ENCODE measurements at regions not wholly inside any gene's neighbourhood (a gene's known extent, or its start where the extent isn't known, plus 50 kb on each side); places are given as distances from the start of the nearest gene placed in this dataset.
"Not testable (repeated sequence)": the region's sequence is repeated elsewhere in the genome, so short reads cannot be mapped to it uniquely, and the experiment has no call there.

GRCh38 chr10:94124147-94124546 lies 130.4 kb downstream of the PLCE1 start:
- not testable (repeated sequence) for H3K9me3 Mint-ChIP-seq; H3K36me3 Mint-ChIP-seq (ENCODE audit: low read depth); H3K4me1 Mint-ChIP-seq (ENCODE audit: low read depth); DNase-seq (ENCODE audit: low spot score); H3K27ac Mint-ChIP-seq; H3K4me3 Mint-ChIP-seq; H3K27me3 Mint-ChIP-seq (ENCODE audit: low read depth)

- H3K4me1 Mint-ChIP-seq (ENCODE audit: low read depth); H3K36me3 Mint-ChIP-seq (ENCODE audit: low read depth); H3K9me3 Mint-ChIP-seq; DNase-seq (ENCODE audit: low spot score); H3K27me3 Mint-ChIP-seq (ENCODE audit: low read depth); H3K27ac Mint-ChIP-seq; H3K4me3 Mint-ChIP-seq: not testable (repeated sequence)
Observed at GRCh38 chr10:94125268-94125667, 131.5 kb downstream of the PLCE1 start.

- H3K9me3 Mint-ChIP-seq = no peaks in the 10 kb centered on the region
- no peak overlapping the region for H3K4me3 Mint-ChIP-seq
- no peak for DNase-seq (ENCODE audit: low spot score)
- no peaks in the 10 kb centered on the region for H3K4me1 Mint-ChIP-seq (ENCODE audit: low read depth)
- H3K36me3 Mint-ChIP-seq (ENCODE audit: low read depth) = no peaks in the 10 kb centered on the region
- no peak overlapping the region for H3K27ac Mint-ChIP-seq
- H3K27me3 Mint-ChIP-seq (ENCODE audit: low read depth) = peaks cover 2% of the 10 kb centered on the region
Observed at GRCh38 chr10:94125856-94126255, 132.1 kb downstream of the PLCE1 start.

GRCh38 chr10:94129393-94130130 lies 135.8 kb downstream of the PLCE1 start:
- Mint-ChIP-seq H3K4me3 (no peak overlapping the region), H3K27ac (no peak overlapping the region), H3K9me3 (no peaks in the 10 kb centered on the region), H3K27me3 (ENCODE audit: low read depth) (peaks cover 2% of the 10 kb centered on the region), H3K4me1 (ENCODE audit: low read depth) (no peaks in the 10 kb centered on the region), H3K36me3 (ENCODE audit: low read depth) (no peaks in the 10 kb centered on the region)
- no peak for DNase-seq (ENCODE audit: low spot score)

GRCh38 chr10:94131885-94132284 lies 138.2 kb downstream of the PLCE1 start:
- no peak overlapping the region for H3K4me3 Mint-ChIP-seq
- no peak for DNase-seq (ENCODE audit: low spot score)
- no peak overlapping the region for H3K27ac Mint-ChIP-seq
- no peaks in the 10 kb centered on the region for H3K36me3 Mint-ChIP-seq (ENCODE audit: low read depth)
- peaks cover 2% of the 10 kb centered on the region for H3K27me3 Mint-ChIP-seq (ENCODE audit: low read depth)
- H3K9me3 Mint-ChIP-seq = no peaks in the 10 kb centered on the region
- H3K4me1 Mint-ChIP-seq (ENCODE audit: low read depth) = no peaks in the 10 kb centered on the region

- no peak for DNase-seq (ENCODE audit: low spot score)
- no peak overlapping the region for H3K4me3 Mint-ChIP-seq
- no peak overlapping the region for H3K27ac Mint-ChIP-seq
- no peaks in the 10 kb centered on the region for H3K4me1 Mint-ChIP-seq (ENCODE audit: low read depth)
- peaks cover 2% of the 10 kb centered on the region for H3K27me3 Mint-ChIP-seq (ENCODE audit: low read depth)
- H3K9me3 Mint-ChIP-seq = no peaks in the 10 kb centered on the region
- no peaks in the 10 kb centered on the region for H3K36me3 Mint-ChIP-seq (ENCODE audit: low read depth)
Observed at GRCh38 chr10:94133239-94133638, 139.5 kb downstream of the PLCE1 start.

GRCh38 chr10:94137747-94138146 lies 144.0 kb downstream of the PLCE1 start:
- H3K27me3 Mint-ChIP-seq (ENCODE audit: low read depth) = no peaks in the 10 kb centered on the region
- no peak for DNase-seq (ENCODE audit: low spot score)
- H3K36me3 Mint-ChIP-seq (ENCODE audit: low read depth) = no peaks in the 10 kb centered on the region
- no peak overlapping the region for H3K27ac Mint-ChIP-seq
- H3K4me3 Mint-ChIP-seq = no peak overlapping the region
- H3K4me1 Mint-ChIP-seq (ENCODE audit: low read depth) = no peaks in the 10 kb centered on the region
- no peaks in the 10 kb centered on the region for H3K9me3 Mint-ChIP-seq

GRCh38 chr10:94138391-94138790 lies 144.7 kb downstream of the PLCE1 start:
- Mint-ChIP-seq H3K4me1 (ENCODE audit: low read depth) (no peaks in the 10 kb centered on the region), H3K4me3 (no peak overlapping the region), H3K27ac (no peak overlapping the region), H3K27me3 (ENCODE audit: low read depth) (no peaks in the 10 kb centered on the region), H3K36me3 (ENCODE audit: low read depth) (no peaks in the 10 kb centered on the region), H3K9me3 (no peaks in the 10 kb centered on the region)
- DNase-seq (ENCODE audit: low spot score) = no peak

GRCh38 chr10:94143261-94143660 lies 149.5 kb downstream of the PLCE1 start:
- Mint-ChIP-seq H3K27ac (no peak overlapping the region), H3K27me3 (ENCODE audit: low read depth) (no peaks in the 10 kb centered on the region), H3K4me1 (ENCODE audit: low read depth) (no peaks in the 10 kb centered on the region), H3K36me3 (ENCODE audit: low read depth) (no peaks in the 10 kb centered on the region), H3K9me3 (no peaks in the 10 kb centered on the region), H3K4me3 (no peak overlapping the region)
- no peak for DNase-seq (ENCODE audit: low spot score)

GRCh38 chr10:94146313-94146712 lies 152.6 kb downstream of the PLCE1 start:
- H3K9me3 Mint-ChIP-seq = no peaks in the 10 kb centered on the region
- no peak for DNase-seq (ENCODE audit: low spot score)
- no peak overlapping the region for H3K4me3 Mint-ChIP-seq
- H3K36me3 Mint-ChIP-seq (ENCODE audit: low read depth) = no peaks in the 10 kb centered on the region
- H3K27me3 Mint-ChIP-seq (ENCODE audit: low read depth) = no peaks in the 10 kb centered on the region
- H3K4me1 Mint-ChIP-seq (ENCODE audit: low read depth) = no peaks in the 10 kb centered on the region
- H3K27ac Mint-ChIP-seq = no peak overlapping the region

GRCh38 chr10:94146746-94147145 lies 153.0 kb downstream of the PLCE1 start:
- DNase-seq (ENCODE audit: low spot score) = no peak
- H3K36me3 Mint-ChIP-seq (ENCODE audit: low read depth) = no peaks in the 10 kb centered on the region
- H3K4me3 Mint-ChIP-seq = no peak overlapping the region
- H3K27ac Mint-ChIP-seq = no peak overlapping the region
- no peaks in the 10 kb centered on the region for H3K27me3 Mint-ChIP-seq (ENCODE audit: low read depth)
- H3K4me1 Mint-ChIP-seq (ENCODE audit: low read depth) = no peaks in the 10 kb centered on the region
- no peaks in the 10 kb centered on the region for H3K9me3 Mint-ChIP-seq

- Mint-ChIP-seq H3K27ac (no peak overlapping the region), H3K36me3 (ENCODE audit: low read depth) (no peaks in the 10 kb centered on the region), H3K4me1 (ENCODE audit: low read depth) (no peaks in the 10 kb centered on the region), H3K4me3 (no peak overlapping the region), H3K27me3 (ENCODE audit: low read depth) (no peaks in the 10 kb centered on the region), H3K9me3 (no peaks in the 10 kb centered on the region)
- DNase-seq (ENCODE audit: low spot score) = no peak
Observed at GRCh38 chr10:94149702-94150101, 156.0 kb downstream of the PLCE1 start.

GRCh38 chr10:94150541-94151184 lies 156.9 kb downstream of the PLCE1 start:
- Mint-ChIP-seq H3K4me3 (no peak overlapping the region), H3K27me3 (ENCODE audit: low read depth) (no peaks in the 10 kb centered on the region), H3K36me3 (ENCODE audit: low read depth) (no peaks in the 10 kb centered on the region)

GRCh38 chr10:94155722-94156271 lies 162.1 kb downstream of the PLCE1 start:
- Mint-ChIP-seq H3K27me3 (ENCODE audit: low read depth) (no peaks in the 10 kb centered on the region), H3K4me3 (no peak overlapping the region), H3K36me3 (ENCODE audit: low read depth) (no peaks in the 10 kb centered on the region), H3K4me1 (ENCODE audit: low read depth) (no peaks in the 10 kb centered on the region), H3K27ac (no peak overlapping the region), H3K9me3 (no peaks in the 10 kb centered on the region)
- DNase-seq (ENCODE audit: low spot score) = no peak

More at GRCh38 chr10:94150541-94151184, 156.9 kb downstream of the PLCE1 start:
- Mint-ChIP-seq H3K9me3 (no peaks in the 10 kb centered on the region), H3K4me1 (ENCODE audit: low read depth) (no peaks in the 10 kb centered on the region), H3K27ac (no peak overlapping the region)
- DNase-seq (ENCODE audit: low spot score) = no peak

Measured in T-helper 2 cell treated with Interferon-gamma antibody and Interleukin-4, amounts not matched to agents 5 μg/mL and 100 μg/mL, for 36 hours (primary cell).